Astrocyte (in vitro differentiated cells and primary cell): ENCODE measurements at regions not wholly inside any gene's neighbourhood (a gene's known extent, or its start where the extent isn't known, plus 50 kb on each side); places are given as distances from the start of the nearest gene placed in this dataset.

Experiments
- CTCF ChIP-seq: IDR thresholded peaks from 2 replicates; pipeline ENCODE4 v1.5.1; 2011; ENCODE audit warnings: low read depth, mild to moderate bottlenecking, inconsistent platforms, low read length, moderate library complexity; ENCODE audit not compliant: insufficient read depth
- EZH2 ChIP-seq: IDR thresholded peaks from 2 replicates; pipeline ENCODE4 v1.6.1; 2012; ENCODE audit warnings: mild to moderate bottlenecking, low read length, inconsistent platforms; ENCODE audit not compliant: insufficient read depth

GRCh38 chr11:90656171-90656570, 433.3 kb upstream of the CHORDC1 start:
- TF ChIP-seq CTCF = no peak
- no peak for TF ChIP-seq EZH2
